Epithelial cell of proximal tubule (primary cell): ENCODE measurements at regions not wholly inside any gene's neighbourhood (a gene's known extent, or its start where the extent isn't known, plus 50 kb on each side); places are given as distances from the start of the nearest gene placed in this dataset.

Experiments used
- DNase-seq: peaks from one replicate; pipeline ENCODE4 v3.0.0-alpha.2; 2011; ENCODE audit warnings: low read depth
- H3K4me3 ChIP-seq: 2 replicates; pipeline ENCODE4 v1.5.1; 2011; ENCODE audit warnings: low read depth, mild to moderate bottlenecking, low read length
- CTCF ChIP-seq: conservative IDR thresholded peaks from 2 replicates; pipeline ENCODE4 v1.5.1; 2012; ENCODE audit warnings: low read depth, mild to moderate bottlenecking, low read length

GRCh38 chr5:127133071-127133470, 59.8 kb upstream of the C5orf63 start:
- no peak for TF ChIP-seq CTCF
- no peak overlapping the region for H3K4me3 ChIP-seq
- no peak for DNase-seq

GRCh38 chr5:127136908-127137307, 63.6 kb upstream of the C5orf63 start:
- no peak for TF ChIP-seq CTCF
- no peak for DNase-seq
- H3K4me3 ChIP-seq, result no peak overlapping the region

- no peak for DNase-seq
- TF ChIP-seq CTCF, result no peak
- no peak overlapping the region for H3K4me3 ChIP-seq
Measured at GRCh38 chr5:127143722-127144121, 70.4 kb upstream of the C5orf63 start.

- DNase-seq, result peak; percentile 2
- no peak for TF ChIP-seq CTCF
- no peak overlapping the region for H3K4me3 ChIP-seq
Measured at GRCh38 chr5:127153031-127153430, 79.7 kb upstream of the C5orf63 start.

- TF ChIP-seq CTCF, result no peak
- DNase-seq, result no peak
- H3K4me3 ChIP-seq, result no peak overlapping the region
Measured at GRCh38 chr5:127153521-127153920, 80.2 kb upstream of the C5orf63 start.

GRCh38 chr5:127163750-127164149, 90.4 kb upstream of the C5orf63 start:
- no peak for TF ChIP-seq CTCF
- DNase-seq, result no peak
- no peak overlapping the region for H3K4me3 ChIP-seq

GRCh38 chr5:127170918-127171600, 97.8 kb upstream of the C5orf63 start:
- no peak for DNase-seq
- no peak overlapping the region for H3K4me3 ChIP-seq
- TF ChIP-seq CTCF, result no peak
